ENCODE measurements at regions not wholly inside any gene's neighbourhood (a gene's known extent, or its start where the extent isn't known, plus 50 kb on each side); places are given as distances from the start of the nearest gene placed in this dataset.

GRCh38 chr5:165892383-165892782 lies 2387.0 kb downstream of the MAT2B start:
- TF ChIP-seq EZH2 (IDR thresholded peaks at IDR 0.05; ENCODE audit: insufficient read depth, poor library complexity, severe bottlenecking) (no peak), EZH2phosphoT487 (IDR thresholded peaks at IDR 0.05; ENCODE audit: insufficient read depth, low read depth) (no peak)
